ENCODE measurements at regions not wholly inside any gene's neighbourhood (a gene's known extent, or its start where the extent isn't known, plus 50 kb on each side); places are given as distances from the start of the nearest gene placed in this dataset.
A peak's percentile ranks its signal among the peaks of the same experiment; 100 is the strongest.

- intact Hi-C loops (cut with DNase I) = no loop called here
- TF ChIP-seq CTCF (IDR thresholded peaks at IDR 0.05) = no peak
- no peaks in the 10 kb centered on the region for H3K36me3 ChIP-seq
- H3K9me3 ChIP-seq = no peaks in the 10 kb centered on the region
- H3K4me1 ChIP-seq = no peaks in the 10 kb centered on the region
- DNase-seq = no peak
- no peak for ATAC-seq
- no peak overlapping the region for H3K27ac ChIP-seq
- FAIRE-seq = no peak
- no peaks in the 10 kb centered on the region for H3K27me3 ChIP-seq
- no peak overlapping the region for H3K4me3 ChIP-seq
- WGBS, 2 donors = 12% methylated on average over 2 of the region's 2 CpGs
These were observed 486.2 kb downstream of the HAO1 start for GRCh38 chr20:7454047-7454446.

GRCh38 chr20:7458459-7458858 is 481.8 kb downstream of the HAO1 start:
- WGBS, 2 donors = 63 to 76% methylated on average over 3 of the region's 3 CpGs
- intact Hi-C loops (cut with DNase I) = no loop called here

GRCh38 chr20:7459083-7459482 is 481.2 kb downstream of the HAO1 start:
- Histone ChIP-seq H3K36me3 (no peaks in the 10 kb centered on the region), H3K9me3 (no peaks in the 10 kb centered on the region), H3K4me1 (no peaks in the 10 kb centered on the region), H3K4me3 (no peak overlapping the region), H3K27me3 (no peaks in the 10 kb centered on the region), H3K27ac (no peak overlapping the region)
- no peak for TF ChIP-seq CTCF (IDR thresholded peaks at IDR 0.05)
- FAIRE-seq (no peak), DNase-seq (no peak), ATAC-seq (no peak)
- WGBS, 2 donors = 22 to 48% methylated on average over 1 of the region's 1 CpG
- intact Hi-C loops (cut with DNase I) = no loop called here

More at GRCh38 chr20:7458459-7458858, 481.8 kb downstream of the HAO1 start:
- FAIRE-seq (no peak), DNase-seq (no peak), ATAC-seq (no peak)
- no peak for TF ChIP-seq CTCF (IDR thresholded peaks at IDR 0.05)
- H3K27ac ChIP-seq = no peak overlapping the region
- no peaks in the 10 kb centered on the region for H3K36me3 ChIP-seq
- H3K27me3 ChIP-seq = no peaks in the 10 kb centered on the region
- no peaks in the 10 kb centered on the region for H3K4me1 ChIP-seq
- H3K9me3 ChIP-seq = no peaks in the 10 kb centered on the region
- no peak overlapping the region for H3K4me3 ChIP-seq

GRCh38 chr20:7463290-7463689 is 477.0 kb downstream of the HAO1 start:
- Histone ChIP-seq H3K4me3 (no peak overlapping the region), H3K27me3 (no peaks in the 10 kb centered on the region), H3K4me1 (no peaks in the 10 kb centered on the region), H3K9me3 (no peaks in the 10 kb centered on the region), H3K27ac (no peak overlapping the region), H3K36me3 (no peaks in the 10 kb centered on the region)
- no peak for TF ChIP-seq CTCF (IDR thresholded peaks at IDR 0.05)
- intact Hi-C loops (cut with DNase I) = no loop called here
- FAIRE-seq = no peak
- no peak for ATAC-seq
- no peak for DNase-seq
- 52 to 70% methylated on average over 1 of the region's 1 CpG for WGBS, 2 donors

- Histone ChIP-seq H3K4me1 (no peaks in the 10 kb centered on the region), H3K36me3 (no peaks in the 10 kb centered on the region), H3K27ac (no peak overlapping the region), H3K4me3 (no peak overlapping the region), H3K27me3 (no peaks in the 10 kb centered on the region), H3K9me3 (no peaks in the 10 kb centered on the region)
- intact Hi-C loops (cut with DNase I) = no loop called here
- DNase-seq (peak in 1 of 6 donors; percentile 19), FAIRE-seq (no peak), ATAC-seq (no peak)
- 58 to 59% methylated on average over 2 of the region's 2 CpGs for WGBS, 2 donors
- TF ChIP-seq CTCF (IDR thresholded peaks at IDR 0.05) = no peak
These were observed 469.3 kb downstream of the HAO1 start for GRCh38 chr20:7470912-7471311.
